GF-D8 (cell line): ENCODE measurements at regions not wholly inside any gene's neighbourhood (a gene's known extent, or its start where the extent isn't known, plus 50 kb on each side); places are given as distances from the start of the nearest gene placed in this dataset.
"Not testable (repeated sequence)": the region's sequence is repeated elsewhere in the genome, so short reads cannot be mapped to it uniquely, and the experiment has no call there.

Experiments
- DNase-seq: peaks from one replicate; lab custom pipeline; 2025; lab: John Stamatoyannopoulos, UW

GRCh38 chr1:70819785-70820184 is 227.8 kb downstream of the PTGER3 start:
- DNase-seq: no peak

- no peak for DNase-seq
These were observed 227.2 kb downstream of the PTGER3 start for GRCh38 chr1:70820396-70820795.

GRCh38 chr1:70820995-70821394 is 226.6 kb downstream of the PTGER3 start:
- DNase-seq: no peak

GRCh38 chr1:70826428-70826827 is 221.2 kb downstream of the PTGER3 start:
- DNase-seq: no peak

- no peak for DNase-seq
These were observed 220.6 kb downstream of the PTGER3 start for GRCh38 chr1:70827030-70827429.

GRCh38 chr1:70828177-70828576 is 219.4 kb downstream of the PTGER3 start:
- no peak for DNase-seq

- not testable (repeated sequence) for DNase-seq
These were observed 213.3 kb downstream of the PTGER3 start for GRCh38 chr1:70834365-70834764.

GRCh38 chr1:70836456-70836855 is 211.2 kb downstream of the PTGER3 start:
- DNase-seq: no peak

GRCh38 chr1:70840260-70840953 is 207.2 kb downstream of the PTGER3 start:
- no peak for DNase-seq

GRCh38 chr1:70842562-70842961 is 205.1 kb downstream of the PTGER3 start:
- no peak for DNase-seq

- no peak for DNase-seq
These were observed 204.2 kb downstream of the PTGER3 start for GRCh38 chr1:70843452-70843851.

- DNase-seq: no peak
These were observed 200.6 kb downstream of the PTGER3 start for GRCh38 chr1:70847013-70847412.

- DNase-seq: no peak
These were observed 192.4 kb downstream of the PTGER3 start for GRCh38 chr1:70855203-70855602.

- DNase-seq: no peak
These were observed 191.4 kb downstream of the PTGER3 start for GRCh38 chr1:70856201-70856600.

- no peak for DNase-seq
These were observed 184.4 kb downstream of the PTGER3 start for GRCh38 chr1:70863239-70863638.

GRCh38 chr1:70864302-70864701 is 183.3 kb downstream of the PTGER3 start:
- DNase-seq: no peak

GRCh38 chr1:70866542-70867264 is 180.9 kb downstream of the PTGER3 start:
- peak; percentile 14 for DNase-seq

- no peak for DNase-seq
These were observed 175.8 kb downstream of the PTGER3 start for GRCh38 chr1:70871790-70872189.

- no peak for DNase-seq
These were observed 173.6 kb downstream of the PTGER3 start for GRCh38 chr1:70874063-70874462.

- no peak for DNase-seq
These were observed 172.8 kb downstream of the PTGER3 start for GRCh38 chr1:70874818-70875217.

- no peak for DNase-seq
These were observed 170.3 kb downstream of the PTGER3 start for GRCh38 chr1:70877343-70877742.

- DNase-seq: no peak
These were observed 159.7 kb downstream of the PTGER3 start for GRCh38 chr1:70887936-70888335.

- DNase-seq: no peak
These were observed 158.9 kb downstream of the PTGER3 start for GRCh38 chr1:70888722-70889121.

GRCh38 chr1:70890408-70890807 is 157.2 kb downstream of the PTGER3 start:
- no peak for DNase-seq
